K562 (cell line): ENCODE measurements at regions not wholly inside any gene's neighbourhood (a gene's known extent, or its start where the extent isn't known, plus 50 kb on each side); places are given as distances from the start of the nearest gene placed in this dataset.

Experiments used
- ATAC-seq: fragments of 200-7000 bp; cut with Tn5 transposase; 3 replicates; pipeline ENCODE4 v1.9.1; 2020; ENCODE audit warnings: moderate library complexity
- BruUV-seq: library from RNA; stranded (reverse); fragments of 400-500 nt; replicated peaks from 2 replicates; lab custom pipeline; 2021; lab: Mats Ljungman, UMichigan
- CTCF ChIA-PET: fragments of 300-600 bp; formaldehyde crosslinking; extraction: SDS; loops from one replicate; lab custom pipeline; 2021; ENCODE audit warnings: low intra/inter-chr PET ratio; lab: Yijun Ruan, JAX
- POLR2A ChIA-PET: fragments of 300-600, 350-650 bp; sonication (Branson Sonifier 250); formaldehyde crosslinking; extraction: SDS; loops from one replicate; lab custom pipeline; 2021; ENCODE audit warnings: antibody characterized with exemption, inconsistent platforms; lab: Yijun Ruan, JAX
- DNase-seq, 4 experiments: peaks; one replicate each; pipeline versions ENCODE4 v3.0.0 to v3.0.0-alpha.2; 2011 to 2018; ENCODE audit warnings: low spot score in 3 of 4, mixed read lengths in 3 of 4; ENCODE audit errors: extremely low read depth in 1 of 4
- FAIRE-seq: peaks from 2 replicates; lab custom pipeline; 2011; peaks lifted over from hg19 to GRCh38; lab: Jason Lieb, UNC
- H2AFZ ChIP-seq: 2 replicates; pipeline ENCODE4 v1.6.0; 2011; ENCODE audit warnings: low read depth, low read length, control low read depth, inconsistent platforms
- H3K27ac ChIP-seq: fragments of 200-600 bp; 3 replicates; pipeline ENCODE4 v1.8.0; 2011; ENCODE audit warnings: low read depth, mild to moderate bottlenecking, control low read depth, inconsistent platforms, low read length, moderate library complexity, mixed read lengths; ENCODE audit errors: extremely low read depth
- H3K27me3 ChIP-seq, 2 experiments: fragments of 300-600 bp in 1 of 2; 2 replicates in 1 of 2; 3 replicates in 1 of 2; pipeline versions ENCODE4 v1.6.0 to v1.8.0; 2011; ENCODE audit warnings: inconsistent platforms in 2 of 2, low read length in 2 of 2, mild to moderate bottlenecking in 1 of 2, mixed read lengths in 1 of 2, moderate library complexity in 1 of 2; ENCODE audit not compliant: control insufficient read depth in 2 of 2, insufficient read depth in 2 of 2
- H3K36me3 ChIP-seq: fragments of 300-600 bp; 3 replicates; pipeline ENCODE4 v1.8.0; 2011; ENCODE audit warnings: mild to moderate bottlenecking, low read length, inconsistent platforms; ENCODE audit not compliant: control insufficient read depth, insufficient read depth
- H3K4me1 ChIP-seq, 2 experiments: fragments of 200-600 bp in 1 of 2; replicated peaks in 1 of 2; 2 replicates in 1 of 2; 3 replicates in 1 of 2; pipeline versions ENCODE4 v1.5.1 to v1.8.0; 2011; ENCODE audit warnings: inconsistent platforms in 2 of 2, low read length in 2 of 2, mild to moderate bottlenecking in 1 of 2, mixed read lengths in 1 of 2, moderate library complexity in 1 of 2; ENCODE audit not compliant: control insufficient read depth in 2 of 2, insufficient read depth in 2 of 2
- H3K4me2 ChIP-seq: 2 replicates; pipeline ENCODE4 v1.6.1; 2011; ENCODE audit warnings: low read length, control low read depth, inconsistent platforms, mixed read lengths; ENCODE audit not compliant: insufficient read depth
- H3K4me3 ChIP-seq: fragments of 200-600 bp; sonication (generic), shearing (Covaris generic); 2 replicates; pipeline ENCODE4 v1.5.1; 2016; ENCODE audit warnings: control low read depth, inconsistent platforms
- H3K79me2 ChIP-seq: fragments of 200-600 bp; 3 replicates; pipeline ENCODE4 v1.8.0; 2011; ENCODE audit warnings: low read length, inconsistent platforms; ENCODE audit not compliant: control insufficient read depth, insufficient read depth
- H3K9ac ChIP-seq, 2 experiments: 2 replicates each; pipeline versions ENCODE4 v1.6.0 to v1.6.1; 2011; ENCODE audit warnings: low read depth in 2 of 2, low read length in 2 of 2, control low read depth in 1 of 2, inconsistent platforms in 1 of 2, mild to moderate bottlenecking in 1 of 2, mixed read lengths in 1 of 2; ENCODE audit not compliant: insufficient read depth in 1 of 2
- H3K9me1 ChIP-seq: one replicate; pipeline ENCODE4 v1.6.0; 2011; ENCODE audit warnings: inconsistent platforms, mild to moderate bottlenecking, low read length, moderate library complexity; ENCODE audit not compliant: control insufficient read depth, insufficient read depth
- H3K9me3 ChIP-seq: replicated peaks from 2 replicates; pipeline ENCODE4 v1.5.1; 2011; ENCODE audit warnings: low read depth, low read length, inconsistent platforms; ENCODE audit not compliant: control insufficient read depth, insufficient read depth
- H4K20me1 ChIP-seq: replicated peaks from 2 replicates; pipeline ENCODE4 v1.6.1; 2011; ENCODE audit warnings: low read length, inconsistent platforms, mixed read lengths; ENCODE audit not compliant: control insufficient read depth, insufficient read depth
- E2F3 ChIP-seq: fragments of 250-450 bp; sonication (Bioruptor Pico); IDR thresholded peaks from 2 replicates; pipeline ENCODE4 v1.4.0; 2020; ENCODE audit warnings: mild to moderate bottlenecking
- HDAC8 ChIP-seq: fragments of 450-650 bp; IDR thresholded peaks from 2 replicates; pipeline ENCODE4 v1.6.1; 2016; ENCODE audit warnings: mild to moderate bottlenecking, missing genetic modification characterization, moderate library complexity, missing compliant biosample characterization
- TAF15 ChIP-seq: fragments of 200-400 bp; formaldehyde crosslinking; IDR thresholded peaks from 2 replicates; pipeline ENCODE4 v1.6.1; 2017; ENCODE audit warnings: mild to moderate bottlenecking, low read depth, low read length, moderate library complexity
- ZBTB34 ChIP-seq: fragments of 250-450 bp; sonication (Bioruptor Pico); IDR thresholded peaks from 2 replicates; pipeline ENCODE4 v1.8.0; 2021; ENCODE audit warnings: mild to moderate bottlenecking, moderate library complexity
- ZBTB40 ChIP-seq, 2 experiments: fragments of 450-650 bp in 1 of 2; sonication (generic) in 1 of 2; formaldehyde crosslinking in 1 of 2; IDR thresholded peaks; 2 replicates each; pipeline versions ENCODE4 v1.7.1 to v1.9.0; 2016 to 2022; ENCODE audit warnings: inconsistent platforms in 1 of 2, mild to moderate bottlenecking in 1 of 2, missing genetic modification reagents in 1 of 2
- ZNF253 ChIP-seq: fragments of 250-450 bp; sonication (Bioruptor Pico); conservative IDR thresholded peaks from 2 replicates; pipeline ENCODE4 v1.6.1; 2021; ENCODE audit warnings: mild to moderate bottlenecking
- ZNF41 ChIP-seq: fragments of 250-450 bp; sonication (Bioruptor Pico); conservative IDR thresholded peaks from 2 replicates; pipeline ENCODE4 v1.4.0; 2020; ENCODE audit warnings: mild to moderate bottlenecking
- ZNF77 ChIP-seq: fragments of 250-450 bp; sonication (Bioruptor Pico); IDR thresholded peaks from 2 replicates; pipeline ENCODE4 v1.5.0; 2020
- WGBS: fragments of 100-300 bp; shearing (Covaris generic); methylation state at CpG from one replicate; pipeline ENCODE4 v1.1.6; 2016; ENCODE audit warnings: low coverage, mixed read lengths; ENCODE audit not compliant: insufficient coverage; ENCODE audit errors: missing lambda C conversion rate; 5-methylcytosine and 5-hydroxymethylcytosine counted together
- in situ Hi-C: fragments of 300-500 bp; cut with MboI; formaldehyde crosslinking; loops from 4 replicates; pipeline ENCODE4 v1.15.0; 2018; ENCODE audit warnings: inconsistent platforms, mixed read lengths
- intact Hi-C: fragments of 100-400 bp; cut with micrococcal nuclease; formaldehyde crosslinking; loops from 2 replicates; pipeline ENCODE4 v1.14.2; 2022

GRCh38 chr17:79159471-79159870 lies 84.8 kb downstream of the ENGASE start (continued):
- TF ChIP-seq ZNF253 (no peak), ZNF41 (no peak), ZBTB34 (CRISPR knock-in tag) (no peak), ZNF77 (CRISPR knock-in tag) (no peak), TAF15 (no peak), E2F3 (no peak)

GRCh38 chr17:79156463-79157095 lies 82.0 kb downstream of the ENGASE start:
- Histone ChIP-seq H3K27me3 (peaks cover 12 to 77% of the 10 kb centered on the region in 2 experiments), H2AFZ (no peak overlapping the region), H3K4me3 (no peak overlapping the region), H3K9me3 (no peaks in the 10 kb centered on the region), H3K4me2 (no peak overlapping the region), H4K20me1 (peaks cover 18% of the 10 kb centered on the region), H3K79me2 (no peaks in the 10 kb centered on the region), H3K9ac (no peak overlapping the region), H3K4me1 (no peaks in the 10 kb centered on the region; a peak in 1 of 5 replicates), H3K9me1 (no peaks in the 10 kb centered on the region), H3K36me3 (no peaks in the 10 kb centered on the region), H3K27ac (no peak overlapping the region)
- POLR2A ChIA-PET, result no interaction called here
- TF ChIP-seq HDAC8 (tag), result no peak
- TF ChIP-seq ZBTB40 (IDR thresholded peaks at IDR 0.05), result peak; percentile 91
- TF ChIP-seq ZBTB40 (CRISPR knock-in tag; IDR thresholded peaks at IDR 0.05), result peak; percentile 93
- BruUV-seq, result no TSS peak
- under 1% methylated on average over 16 of the region's 19 CpGs for WGBS
- peak; percentile 63 for ATAC-seq
- in situ Hi-C loops, result no loop called here
- CTCF ChIA-PET, result no interaction called here
- FAIRE-seq, result no peak
- DNase-seq, result peak in 2 of 4 experiments; percentile 9 to 26
- intact Hi-C loops, result no loop called here
